Bone marrow (tissue), 2 donors: ENCODE measurements at regions not wholly inside any gene's neighbourhood (a gene's known extent, or its start where the extent isn't known, plus 50 kb on each side); places are given as distances from the start of the nearest gene placed in this dataset.

Experiments used
- DNase-seq, 2 donors: peaks; one replicate each; lab custom pipeline; 2025; lab: John Stamatoyannopoulos, UW

DNA sequence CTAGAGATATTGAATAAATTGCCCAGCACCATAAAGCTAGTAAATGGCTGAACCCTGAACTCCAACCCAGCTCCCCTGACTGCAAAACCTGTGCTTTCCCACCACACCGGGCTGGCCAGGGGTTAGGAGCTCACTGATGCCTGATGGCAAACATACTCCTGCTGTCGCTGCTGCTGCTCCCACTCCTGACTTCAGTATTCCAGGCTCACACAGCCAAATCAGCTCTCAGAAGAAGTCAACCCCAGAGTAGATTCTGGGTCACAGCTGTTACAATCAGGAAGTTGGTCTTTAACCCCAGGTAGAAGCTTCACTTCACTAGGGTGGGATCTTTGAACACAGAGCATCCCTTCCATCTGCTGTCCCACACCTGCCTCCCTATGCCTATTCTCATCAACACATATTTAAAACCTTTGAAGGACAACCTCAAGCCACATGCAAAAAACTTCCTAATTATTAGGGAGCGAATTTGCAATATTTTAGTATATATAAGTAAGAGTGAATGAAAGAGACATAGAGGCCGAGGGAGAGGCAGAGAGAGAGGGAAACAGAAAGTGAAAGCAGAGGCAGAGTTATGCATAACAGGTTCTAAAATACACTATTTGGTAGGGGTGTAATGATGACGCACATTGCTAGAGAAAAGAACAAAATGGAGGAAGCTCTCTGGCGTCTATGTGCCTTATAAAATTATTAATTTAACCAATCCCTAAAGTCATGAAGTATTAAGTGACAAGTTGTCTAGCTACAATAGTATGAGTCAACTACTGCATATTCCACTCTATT, 99.4 kb upstream of the SERP2 start:
- DNase-seq, result peak in 1 of 2 donors; percentile 92

- no peak for DNase-seq
Measured at GRCh38 chr13:44274771-44275205, 98.8 kb upstream of the SERP2 start.

GRCh38 chr13:44275381-44275780, 98.2 kb upstream of the SERP2 start:
- no peak for DNase-seq

- DNase-seq, result no peak
Measured at GRCh38 chr13:44276061-44276460, 97.6 kb upstream of the SERP2 start.

DNA sequence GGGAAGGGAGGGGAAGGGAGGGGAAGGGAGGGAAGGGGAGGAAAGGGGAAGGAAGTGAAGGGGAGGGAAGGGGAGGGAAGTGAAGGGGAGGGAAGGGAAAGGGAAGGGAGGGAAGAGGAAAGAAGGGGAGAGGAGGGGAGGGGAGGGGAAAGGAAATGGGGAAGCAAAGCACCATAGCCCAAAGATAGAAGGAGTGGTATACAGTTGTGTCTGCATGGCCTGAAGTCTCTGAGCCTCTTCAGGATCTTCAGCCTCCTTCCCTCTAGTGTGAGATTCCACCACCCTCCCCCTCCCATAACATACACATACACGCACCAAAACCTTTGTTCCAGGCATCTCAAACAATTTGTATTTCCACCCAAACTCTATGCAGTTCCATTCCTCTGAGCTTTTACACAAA, 96.2 kb upstream of the SERP2 start:
- no peak for DNase-seq

DNA sequence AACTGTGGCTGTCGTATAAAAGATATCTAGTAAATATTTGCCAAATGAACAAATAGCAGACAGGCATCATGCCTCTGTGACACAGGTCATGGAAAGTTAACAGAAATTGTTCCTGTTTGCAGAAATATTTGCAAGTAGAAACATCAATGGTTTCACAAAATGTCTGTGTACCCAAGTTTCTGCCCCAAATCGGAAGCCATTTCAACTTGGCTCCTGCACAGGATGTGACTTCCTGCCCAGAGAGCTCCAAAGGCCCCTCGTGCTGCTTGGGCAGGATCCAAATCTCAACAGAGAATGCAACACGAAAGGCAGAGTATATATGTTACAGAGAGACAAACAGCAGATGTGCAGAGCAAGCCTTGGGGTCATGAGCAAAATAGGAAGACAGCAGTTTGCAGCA, 95.5 kb upstream of the SERP2 start:
- peak in 1 of 2 donors; percentile 59 for DNase-seq

- DNase-seq, result no peak
Measured at GRCh38 chr13:44280456-44280855, 93.2 kb upstream of the SERP2 start.

GRCh38 chr13:44281252-44282000, 92.2 kb upstream of the SERP2 start:
- DNase-seq, result no peak

- no peak for DNase-seq
Measured at GRCh38 chr13:44283600-44283999, 90.0 kb upstream of the SERP2 start.

DNA sequence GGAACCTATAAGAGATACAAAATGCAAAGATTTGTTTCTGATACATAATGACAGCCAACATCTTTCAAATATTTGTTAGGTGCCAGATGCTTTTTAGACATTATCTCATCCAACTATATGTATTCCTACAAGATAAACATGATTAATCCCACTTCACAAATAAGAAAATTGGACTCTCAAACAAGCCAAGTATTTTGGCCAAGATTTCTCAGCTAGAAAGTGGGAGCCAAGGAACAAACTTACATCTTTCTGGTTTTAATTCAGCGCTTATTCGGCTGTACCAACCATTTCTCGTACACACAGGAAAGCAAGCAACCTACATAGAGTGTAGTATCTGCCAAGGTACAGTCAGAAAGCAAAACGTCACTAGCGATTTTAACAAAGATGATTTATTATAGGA, 85.7 kb upstream of the SERP2 start:
- no peak for DNase-seq

DNA sequence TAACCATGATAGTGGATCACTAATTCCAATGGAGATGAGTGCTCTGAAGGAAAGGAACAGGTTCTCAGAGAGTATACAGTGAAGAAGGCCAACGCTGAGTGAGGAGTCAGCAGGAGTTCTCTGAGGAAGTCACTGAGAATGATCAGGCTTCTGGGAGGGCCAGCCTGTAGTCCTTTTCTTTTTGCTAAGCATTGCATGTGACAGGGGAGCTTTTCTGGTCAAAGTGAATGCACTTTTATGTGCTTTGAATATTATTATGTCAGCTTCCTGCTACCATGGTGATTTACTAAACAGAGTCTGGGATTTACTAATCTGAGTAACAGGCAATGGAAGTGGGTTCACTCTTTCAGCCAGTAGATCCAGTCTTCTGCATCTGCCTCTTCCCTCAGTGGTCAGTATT, 81.1 kb upstream of the SERP2 start:
- peak in 1 of 2 donors; percentile 35 for DNase-seq

DNA sequence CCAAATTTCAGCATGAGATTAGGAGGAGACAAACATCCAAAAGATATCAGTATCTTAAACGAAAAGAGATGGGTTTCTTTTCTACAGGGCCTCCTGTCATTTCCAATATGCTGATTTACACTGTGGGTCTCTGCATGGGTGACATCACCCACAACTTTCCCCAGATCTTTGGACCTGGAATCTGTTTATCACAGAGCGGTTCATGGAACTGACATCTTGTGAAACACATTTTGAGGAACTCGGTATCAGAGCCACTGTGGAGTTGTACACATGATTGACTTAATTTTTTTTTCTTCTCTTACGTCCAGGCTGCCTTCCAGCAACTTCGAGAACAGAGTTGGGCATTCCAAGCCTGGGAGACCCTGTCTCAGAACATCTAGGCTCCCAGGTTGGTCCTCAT, 80.2 kb upstream of the SERP2 start:
- no peak for DNase-seq

- peak in 1 of 2 donors; percentile 71 for DNase-seq
Measured at GRCh38 chr13:44293908-44294735, 79.5 kb upstream of the SERP2 start.

- DNase-seq, result no peak
Measured at GRCh38 chr13:44294876-44295275, 78.7 kb upstream of the SERP2 start.

DNA sequence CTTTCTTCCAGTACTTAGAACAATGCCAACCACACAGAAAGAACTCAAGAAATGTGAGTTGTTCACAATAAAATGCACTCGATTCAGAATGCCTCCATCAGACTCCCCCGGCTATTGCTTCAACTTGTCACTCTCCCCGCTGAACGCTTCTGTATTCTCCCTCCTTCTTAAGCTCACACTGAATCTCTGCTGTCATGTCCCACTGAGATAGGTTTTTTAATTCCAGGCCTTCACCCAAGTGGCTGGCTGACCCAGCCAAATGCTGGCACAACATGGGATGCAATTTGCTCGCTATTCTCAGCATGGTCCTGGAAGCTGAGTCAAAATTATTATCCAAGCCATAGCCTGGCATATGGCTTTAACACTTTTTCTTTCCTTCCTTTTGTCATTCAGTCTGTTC, 76.8 kb upstream of the SERP2 start:
- no peak for DNase-seq

DNA sequence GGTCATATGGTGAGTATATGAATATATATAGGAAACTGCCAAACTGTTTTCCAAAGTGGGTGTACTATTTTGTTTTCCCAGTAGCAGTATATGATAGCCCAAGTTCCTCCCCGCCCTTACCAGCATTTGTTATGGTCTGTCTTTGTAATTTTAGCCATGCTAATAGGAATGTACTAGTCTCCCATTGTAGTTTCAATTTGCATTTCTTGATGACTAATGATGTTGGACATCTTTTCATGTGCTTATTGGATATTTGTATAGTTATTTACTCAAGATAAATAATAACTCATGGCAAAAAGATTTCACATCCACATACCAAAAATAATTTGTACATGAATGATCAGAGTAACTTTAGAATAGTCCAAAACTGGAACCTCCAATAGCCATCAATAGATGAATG, 75.3 kb upstream of the SERP2 start:
- DNase-seq, result no peak

DNA sequence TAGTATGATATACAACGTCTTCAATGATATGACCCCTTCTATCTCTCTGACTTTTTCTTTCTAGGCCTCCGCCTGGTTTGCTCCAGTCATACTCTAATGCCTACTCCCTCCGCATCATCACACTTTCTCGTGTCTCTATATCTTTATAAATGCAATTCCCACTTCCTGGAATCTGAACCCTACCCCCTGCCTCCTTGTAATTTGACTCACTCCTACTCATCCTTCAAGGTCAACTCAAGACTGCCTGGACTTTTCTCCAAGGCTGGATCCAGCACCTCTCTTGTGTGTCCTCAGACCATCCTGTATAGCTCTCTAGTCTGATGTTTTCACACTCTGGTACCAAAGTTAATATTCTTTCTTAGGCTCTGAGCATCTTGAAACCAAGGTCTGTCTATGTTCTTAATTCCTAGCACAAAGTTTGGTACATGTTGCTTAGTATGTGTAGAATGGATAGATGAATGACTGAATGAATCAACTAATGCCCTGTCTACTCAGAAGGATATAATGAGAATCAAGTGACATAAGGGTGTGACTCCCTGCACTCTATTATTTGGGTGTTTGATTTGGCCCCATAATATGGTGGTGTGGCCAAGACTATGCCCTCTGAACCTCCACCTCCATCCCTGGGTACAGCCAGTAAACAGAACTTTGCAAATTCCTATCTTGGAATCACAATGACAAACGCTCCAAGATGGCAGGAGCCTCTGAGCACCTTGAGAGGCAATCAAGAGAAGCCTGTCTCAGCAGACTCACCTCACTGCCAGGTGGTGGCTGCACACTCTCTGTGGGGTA, 74.3 kb upstream of the SERP2 start:
- no peak for DNase-seq

DNA sequence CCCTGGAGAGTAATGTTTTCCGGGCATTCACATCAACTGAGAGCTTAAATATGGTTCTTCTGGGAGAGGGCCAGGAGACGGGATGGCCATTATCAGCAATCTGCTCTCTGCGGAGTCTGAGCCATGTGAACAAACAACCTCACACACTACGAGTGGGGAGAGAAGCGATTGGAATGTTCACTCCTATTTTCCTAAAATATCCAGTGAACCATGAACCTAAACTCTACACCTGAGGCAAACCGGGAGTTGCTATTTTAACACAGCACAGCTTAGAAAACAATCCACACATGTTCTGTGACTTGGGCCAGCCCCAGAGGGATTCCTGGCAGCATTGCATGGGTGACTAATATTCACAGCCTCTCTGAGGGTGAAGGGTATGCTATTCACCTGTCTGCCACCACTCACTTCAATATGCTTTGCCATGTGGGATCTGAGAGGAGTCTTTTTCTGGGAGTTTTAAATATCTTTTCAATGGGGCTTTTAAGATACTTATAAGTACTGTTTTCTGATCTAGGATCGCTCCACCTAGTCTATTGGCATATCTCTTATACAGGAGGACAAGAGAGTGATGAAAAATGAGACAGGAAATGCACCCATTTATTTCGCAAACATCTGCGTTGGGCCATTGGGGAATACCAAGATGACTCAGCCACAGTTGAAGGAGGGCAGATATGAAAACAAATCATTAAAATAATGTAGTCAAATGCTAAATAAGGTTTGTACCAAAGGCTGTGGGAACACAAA, 72.6 kb upstream of the SERP2 start:
- peak in 1 of 2 donors; percentile 60 for DNase-seq

DNA sequence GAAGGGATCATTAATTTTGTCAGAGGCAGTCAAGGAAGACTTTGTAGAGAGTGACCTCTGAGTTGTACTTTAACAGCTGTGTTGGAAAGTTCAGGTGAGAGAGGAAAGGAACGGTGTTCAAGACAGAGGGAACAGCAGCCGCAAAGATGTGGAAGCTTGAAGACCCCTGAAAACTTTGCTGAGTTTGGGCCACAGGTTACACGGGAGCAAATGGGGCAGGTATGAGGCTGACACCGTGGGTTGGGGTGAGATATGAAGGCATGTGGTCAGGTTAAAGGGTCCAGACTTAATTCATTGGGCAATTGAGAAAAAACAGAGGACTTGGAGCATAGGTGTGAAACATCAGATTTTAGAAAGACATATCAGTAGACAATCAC, 72.0 kb upstream of the SERP2 start:
- no peak for DNase-seq

GRCh38 chr13:44302233-44302632, 71.4 kb upstream of the SERP2 start:
- no peak for DNase-seq

GRCh38 chr13:44302940-44303575, 70.6 kb upstream of the SERP2 start:
- no peak for DNase-seq
